PC-3 (cell line): ENCODE measurements at regions not wholly inside any gene's neighbourhood (a gene's known extent, or its start where the extent isn't known, plus 50 kb on each side); places are given as distances from the start of the nearest gene placed in this dataset.

Experiments
- CTCF ChIP-seq: fragments of 300-600 bp; sonication (generic); conservative IDR thresholded peaks from 2 replicates; pipeline ENCODE4 v1.5.1; 2017; ENCODE audit warnings: antibody characterized with exemption, low read depth, mild to moderate bottlenecking, low read length
- EZH2 ChIP-seq: fragments of 300-600 bp; sonication (generic); IDR thresholded peaks from one replicate; pipeline ENCODE4 v1.6.1; 2017; ENCODE audit warnings: antibody characterized with exemption, mild to moderate bottlenecking, low read length; ENCODE audit not compliant: unreplicated experiment

GRCh38 chr5:103498211-103498610, 64.4 kb downstream of the NUDT12 start:
- TF ChIP-seq CTCF (no peak), EZH2 (no peak)
